ENCODE measurements at regions not wholly inside any gene's neighbourhood (a gene's known extent, or its start where the extent isn't known, plus 50 kb on each side); places are given as distances from the start of the nearest gene placed in this dataset.

DNA sequence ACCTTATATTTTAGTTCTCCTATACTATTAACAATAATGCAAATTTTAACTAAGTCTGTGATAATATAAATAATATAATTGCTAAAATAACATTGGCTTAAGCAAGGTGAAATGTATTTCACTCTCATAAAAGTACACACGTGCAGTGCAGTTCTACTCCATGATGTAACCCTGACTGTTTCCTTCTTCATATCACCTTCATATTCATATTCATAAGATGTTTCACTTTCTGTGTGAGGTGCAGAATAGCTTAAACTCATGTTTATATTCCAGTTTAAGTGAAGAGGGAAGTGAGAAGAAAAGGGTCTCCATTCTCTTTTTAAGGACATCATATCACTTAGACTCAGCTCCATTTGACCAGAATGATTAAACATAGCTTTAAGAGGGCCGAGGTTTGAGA, 1810.0 kb upstream of the PCDH10 start:
- no peaks in the 10 kb centered on the region for H3K4me1 Mint-ChIP-seq (ENCODE audit: low read depth)
- Histone ChIP-seq H3K36me3 (ENCODE audit: insufficient read depth, low read length) (no peaks in the 10 kb centered on the region), H3K27ac (ENCODE audit: low read depth in 1 of 2, low read length in 2 of 2) (no peak overlapping the region), H3K4me3 (ENCODE audit: low read length) (no peak overlapping the region), H3K4me1 (ENCODE audit: insufficient read depth, low read length) (no peaks in the 10 kb centered on the region), H3K27me3 (ENCODE audit: control insufficient read depth in 1 of 2, insufficient read depth in 2 of 2, low read length in 2 of 2) (no peaks in the 10 kb centered on the region), H3K9me3 (ENCODE audit: control insufficient read depth in 1 of 2, insufficient read depth in 1 of 2, low read length in 2 of 2) (no peaks in the 10 kb centered on the region)
- H3K9me3 Mint-ChIP-seq = peaks cover 3% of the 10 kb centered on the region
- TF ChIP-seq, protein P1, sequence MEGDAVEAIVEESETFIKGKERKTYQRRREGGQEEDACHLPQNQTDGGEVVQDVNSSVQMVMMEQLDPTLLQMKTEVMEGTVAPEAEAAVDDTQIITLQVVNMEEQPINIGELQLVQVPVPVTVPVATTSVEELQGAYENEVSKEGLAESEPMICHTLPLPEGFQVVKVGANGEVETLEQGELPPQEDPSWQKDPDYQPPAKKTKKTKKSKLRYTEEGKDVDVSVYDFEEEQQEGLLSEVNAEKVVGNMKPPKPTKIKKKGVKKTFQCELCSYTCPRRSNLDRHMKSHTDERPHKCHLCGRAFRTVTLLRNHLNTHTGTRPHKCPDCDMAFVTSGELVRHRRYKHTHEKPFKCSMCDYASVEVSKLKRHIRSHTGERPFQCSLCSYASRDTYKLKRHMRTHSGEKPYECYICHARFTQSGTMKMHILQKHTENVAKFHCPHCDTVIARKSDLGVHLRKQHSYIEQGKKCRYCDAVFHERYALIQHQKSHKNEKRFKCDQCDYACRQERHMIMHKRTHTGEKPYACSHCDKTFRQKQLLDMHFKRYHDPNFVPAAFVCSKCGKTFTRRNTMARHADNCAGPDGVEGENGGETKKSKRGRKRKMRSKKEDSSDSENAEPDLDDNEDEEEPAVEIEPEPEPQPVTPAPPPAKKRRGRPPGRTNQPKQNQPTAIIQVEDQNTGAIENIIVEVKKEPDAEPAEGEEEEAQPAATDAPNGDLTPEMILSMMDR (IDR thresholded peaks at IDR 0.05) = no peak
- no peaks in the 10 kb centered on the region for H3K36me3 Mint-ChIP-seq (ENCODE audit: low read depth)
- intact Hi-C loops (cut with DNase I, micrococcal nuclease) = no loop called here
- POLR2A ChIA-PET = interaction anchor here (0.6 kb wide), 1 partner anchor 8 kb away, joined by 3 read pairs; no protein-coding TSS in a partner anchor
- ATAC-seq (ENCODE audit: poor library complexity) = no peak
- no peak for DNase-seq
- H3K4me3 Mint-ChIP-seq = no peak overlapping the region
- no peak overlapping the region for H3K27ac Mint-ChIP-seq
- H3K27me3 Mint-ChIP-seq = no peaks in the 10 kb centered on the region
- CTCF ChIA-PET = no interaction called here

DNA sequence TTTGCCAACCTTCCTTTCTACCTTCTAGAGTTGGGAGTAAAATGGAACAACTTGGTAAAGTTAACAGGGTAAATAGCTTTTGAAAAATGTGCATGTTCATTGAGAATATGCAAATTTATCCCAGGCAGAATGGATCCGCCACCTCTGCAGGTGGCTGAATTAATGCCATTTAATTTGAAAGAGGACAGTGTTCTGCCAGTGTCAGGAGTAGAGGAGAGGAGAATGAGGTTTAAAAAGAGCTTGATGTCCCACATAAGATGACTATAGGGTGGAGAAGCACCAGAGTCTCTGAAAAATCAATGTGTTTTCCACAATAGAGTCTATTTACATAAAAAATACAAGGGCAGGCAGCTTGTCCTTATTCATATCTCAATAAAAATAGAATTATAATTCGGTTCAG, 1804.3 kb upstream of the PCDH10 start:
- ATAC-seq (ENCODE audit: poor library complexity) (no peak), DNase-seq (no peak)
- Histone ChIP-seq H3K27ac (ENCODE audit: low read depth in 1 of 2, low read length in 2 of 2) (no peak overlapping the region), H3K4me3 (ENCODE audit: low read length) (no peak overlapping the region), H3K27me3 (ENCODE audit: control insufficient read depth in 1 of 2, insufficient read depth in 2 of 2, low read length in 2 of 2) (no peaks in the 10 kb centered on the region), H3K4me1 (ENCODE audit: insufficient read depth, low read length) (no peaks in the 10 kb centered on the region), H3K36me3 (ENCODE audit: insufficient read depth, low read length) (no peaks in the 10 kb centered on the region), H3K9me3 (ENCODE audit: control insufficient read depth in 1 of 2, insufficient read depth in 1 of 2, low read length in 2 of 2) (no peaks in the 10 kb centered on the region)
- Mint-ChIP-seq H3K27ac (no peak overlapping the region), H3K4me1 (ENCODE audit: low read depth) (no peaks in the 10 kb centered on the region), H3K9me3 (peaks cover 3% of the 10 kb centered on the region), H3K4me3 (no peak overlapping the region), H3K36me3 (ENCODE audit: low read depth) (no peaks in the 10 kb centered on the region), H3K27me3 (no peaks in the 10 kb centered on the region)
- CTCF ChIA-PET = no interaction called here
- POLR2A ChIA-PET = no interaction called here
- TF ChIP-seq, protein P1 (IDR thresholded peaks at IDR 0.05) = no peak
- intact Hi-C loops (cut with DNase I, micrococcal nuclease) = no loop called here

DNA sequence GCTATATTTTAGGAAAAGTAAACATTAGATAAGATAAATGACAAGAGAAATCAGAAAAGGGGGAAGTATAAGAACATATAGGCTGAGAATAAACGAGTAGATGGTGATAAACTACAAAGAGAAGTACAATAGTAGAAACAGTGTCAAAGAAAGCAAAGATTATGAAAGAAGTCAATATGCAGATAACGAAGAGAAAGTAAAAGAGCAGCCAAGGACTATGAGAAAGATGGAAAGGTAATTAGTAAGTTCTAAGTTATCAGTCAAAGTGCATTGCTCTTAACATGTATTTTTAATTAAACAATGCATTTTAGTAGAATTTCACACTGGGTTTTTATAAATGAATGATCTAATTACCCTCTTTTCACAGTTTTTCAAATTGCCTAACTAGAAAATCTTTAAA, 1801.3 kb upstream of the PCDH10 start:
- H3K36me3 ChIP-seq (ENCODE audit: insufficient read depth, low read length) = no peaks in the 10 kb centered on the region
- intact Hi-C loops (cut with DNase I, micrococcal nuclease) = no loop called here
- Mint-ChIP-seq H3K27ac (no peak overlapping the region), H3K36me3 (ENCODE audit: low read depth) (no peaks in the 10 kb centered on the region), H3K4me1 (ENCODE audit: low read depth) (no peaks in the 10 kb centered on the region), H3K27me3 (no peaks in the 10 kb centered on the region), H3K9me3 (peaks cover 3% of the 10 kb centered on the region), H3K4me3 (no peak overlapping the region)
- H3K27ac ChIP-seq (ENCODE audit: low read depth in 1 of 2, low read length in 2 of 2) = no peak overlapping the region
- H3K4me1 ChIP-seq (ENCODE audit: insufficient read depth, low read length) = no peaks in the 10 kb centered on the region
- H3K4me3 ChIP-seq (ENCODE audit: low read length) = no peak overlapping the region
- DNase-seq = no peak
- H3K27me3 ChIP-seq (ENCODE audit: control insufficient read depth in 1 of 2, insufficient read depth in 2 of 2, low read length in 2 of 2) = no peaks in the 10 kb centered on the region
- ATAC-seq (ENCODE audit: poor library complexity) = no peak
- peaks cover 0 to 7% of the 10 kb centered on the region in 2 experiments for H3K9me3 ChIP-seq (ENCODE audit: control insufficient read depth in 1 of 2, insufficient read depth in 1 of 2, low read length in 2 of 2)
- ChIA-PET POLR2A (no interaction called here), CTCF (no interaction called here)
- TF ChIP-seq, protein P1 (IDR thresholded peaks at IDR 0.05) = no peak

Data from CD4-positive, alpha-beta T cell (primary cell).